Activated naive CD8-positive, alpha-beta T cell treated with anti-CD3 and anti-CD28 coated beads for 36 hours (primary cell): ENCODE measurements at regions not wholly inside any gene's neighbourhood (a gene's known extent, or its start where the extent isn't known, plus 50 kb on each side); places are given as distances from the start of the nearest gene placed in this dataset.

Source experiments
- DNase-seq: peaks from one replicate; pipeline ENCODE4 v3.0.0; 2021
- H3K27ac Mint-ChIP-seq: one replicate; pipeline ENCODE4 v1.8.0; 2022; ENCODE audit warnings: mild to moderate bottlenecking, moderate library complexity, mixed read lengths
- H3K27me3 Mint-ChIP-seq: one replicate; pipeline ENCODE4 v1.8.0; 2022; ENCODE audit warnings: mild to moderate bottlenecking, mixed read lengths
- H3K36me3 Mint-ChIP-seq: one replicate; pipeline ENCODE4 v1.8.0; 2021; ENCODE audit warnings: mild to moderate bottlenecking, mixed read lengths
- H3K4me1 Mint-ChIP-seq: one replicate; pipeline ENCODE4 v1.8.0; 2021; ENCODE audit warnings: mixed read lengths
- H3K4me3 Mint-ChIP-seq: one replicate; pipeline ENCODE4 v1.8.0; 2022; ENCODE audit warnings: mild to moderate bottlenecking, moderate library complexity, mixed read lengths
- H3K9me3 Mint-ChIP-seq: one replicate; pipeline ENCODE4 v1.8.0; 2022; ENCODE audit warnings: mixed read lengths

- Mint-ChIP-seq H3K4me1 (peaks cover 2% of the 10 kb centered on the region), H3K9me3 (peaks cover 1% of the 10 kb centered on the region), H3K27me3 (peaks cover 22% of the 10 kb centered on the region), H3K27ac (no peak overlapping the region), H3K4me3 (no peak overlapping the region), H3K36me3 (no peaks in the 10 kb centered on the region)
- DNase-seq = no peak
Observed at GRCh38 chr20:39829661-39830060, 859.4 kb downstream of the MAFB start.

- Mint-ChIP-seq H3K4me3 (no peak overlapping the region), H3K27ac (no peak overlapping the region), H3K27me3 (peaks cover 22% of the 10 kb centered on the region), H3K9me3 (no peaks in the 10 kb centered on the region), H3K4me1 (peaks cover 2% of the 10 kb centered on the region), H3K36me3 (no peaks in the 10 kb centered on the region)
- DNase-seq = no peak
Observed at GRCh38 chr20:39829256-39829655, 859.8 kb downstream of the MAFB start.

GRCh38 chr20:39825950-39826349 lies 863.1 kb downstream of the MAFB start:
- peaks cover 15% of the 10 kb centered on the region for H3K27me3 Mint-ChIP-seq
- H3K4me3 Mint-ChIP-seq = no peak overlapping the region
- no peaks in the 10 kb centered on the region for H3K9me3 Mint-ChIP-seq
- peaks cover 2% of the 10 kb centered on the region for H3K4me1 Mint-ChIP-seq
- no peak overlapping the region for H3K27ac Mint-ChIP-seq
- no peaks in the 10 kb centered on the region for H3K36me3 Mint-ChIP-seq
- no peak for DNase-seq

GRCh38 chr20:39825524-39825923 lies 863.4 kb downstream of the DHX35 start:
- H3K4me1 Mint-ChIP-seq = peaks cover 2% of the 10 kb centered on the region
- no peaks in the 10 kb centered on the region for H3K9me3 Mint-ChIP-seq
- H3K27ac Mint-ChIP-seq = no peak overlapping the region
- DNase-seq = no peak
- H3K36me3 Mint-ChIP-seq = no peaks in the 10 kb centered on the region
- no peak overlapping the region for H3K4me3 Mint-ChIP-seq
- peaks cover 15% of the 10 kb centered on the region for H3K27me3 Mint-ChIP-seq

- H3K9me3 Mint-ChIP-seq = no peaks in the 10 kb centered on the region
- H3K27me3 Mint-ChIP-seq = peaks cover 16% of the 10 kb centered on the region
- no peak for DNase-seq
- H3K4me1 Mint-ChIP-seq = no peaks in the 10 kb centered on the region
- no peak overlapping the region for H3K4me3 Mint-ChIP-seq
- H3K27ac Mint-ChIP-seq = no peak overlapping the region
- H3K36me3 Mint-ChIP-seq = no peaks in the 10 kb centered on the region
Observed at GRCh38 chr20:39823224-39823623, 861.1 kb downstream of the DHX35 start.

- Mint-ChIP-seq H3K27ac (no peak overlapping the region), H3K9me3 (no peaks in the 10 kb centered on the region), H3K4me1 (no peaks in the 10 kb centered on the region), H3K4me3 (no peak overlapping the region), H3K27me3 (peaks cover 12% of the 10 kb centered on the region), H3K36me3 (no peaks in the 10 kb centered on the region)
- DNase-seq = no peak
Observed at GRCh38 chr20:39822667-39823066, 860.5 kb downstream of the DHX35 start.

- no peak for DNase-seq
- Mint-ChIP-seq H3K27ac (no peak overlapping the region), H3K27me3 (no peaks in the 10 kb centered on the region), H3K9me3 (no peaks in the 10 kb centered on the region), H3K4me1 (no peaks in the 10 kb centered on the region), H3K4me3 (no peak overlapping the region), H3K36me3 (no peaks in the 10 kb centered on the region)
Observed at GRCh38 chr20:39813190-39813829, 851.2 kb downstream of the DHX35 start.

- H3K27me3 Mint-ChIP-seq = no peaks in the 10 kb centered on the region
- DNase-seq = no peak
- H3K4me3 Mint-ChIP-seq = no peak overlapping the region
- H3K9me3 Mint-ChIP-seq = no peaks in the 10 kb centered on the region
- H3K36me3 Mint-ChIP-seq = no peaks in the 10 kb centered on the region
- no peaks in the 10 kb centered on the region for H3K4me1 Mint-ChIP-seq
- H3K27ac Mint-ChIP-seq = no peak overlapping the region
Observed at GRCh38 chr20:39812116-39812515, 850.0 kb downstream of the DHX35 start.

- Mint-ChIP-seq H3K27ac (no peak overlapping the region), H3K9me3 (no peaks in the 10 kb centered on the region), H3K36me3 (no peaks in the 10 kb centered on the region), H3K27me3 (no peaks in the 10 kb centered on the region), H3K4me3 (no peak overlapping the region), H3K4me1 (no peaks in the 10 kb centered on the region)
- no peak for DNase-seq
Observed at GRCh38 chr20:39810309-39810708, 848.2 kb downstream of the DHX35 start.

- Mint-ChIP-seq H3K27me3 (no peaks in the 10 kb centered on the region), H3K27ac (no peak overlapping the region), H3K4me3 (no peak overlapping the region), H3K36me3 (no peaks in the 10 kb centered on the region), H3K9me3 (no peaks in the 10 kb centered on the region), H3K4me1 (no peaks in the 10 kb centered on the region)
- no peak for DNase-seq
Observed at GRCh38 chr20:39808613-39809012, 846.5 kb downstream of the DHX35 start.

- Mint-ChIP-seq H3K36me3 (no peaks in the 10 kb centered on the region), H3K9me3 (peaks cover 4% of the 10 kb centered on the region), H3K27ac (no peak overlapping the region), H3K4me3 (no peak overlapping the region), H3K4me1 (no peaks in the 10 kb centered on the region), H3K27me3 (no peaks in the 10 kb centered on the region)
- DNase-seq = no peak
Observed at GRCh38 chr20:39800548-39800947, 838.4 kb downstream of the DHX35 start.

- H3K4me3 Mint-ChIP-seq = no peak overlapping the region
- H3K27ac Mint-ChIP-seq = no peak overlapping the region
- no peaks in the 10 kb centered on the region for H3K27me3 Mint-ChIP-seq
- peaks cover 4% of the 10 kb centered on the region for H3K9me3 Mint-ChIP-seq
- DNase-seq = no peak
- H3K36me3 Mint-ChIP-seq = no peaks in the 10 kb centered on the region
- H3K4me1 Mint-ChIP-seq = no peaks in the 10 kb centered on the region
Observed at GRCh38 chr20:39800111-39800510, 838.0 kb downstream of the DHX35 start.

- Mint-ChIP-seq H3K9me3 (peaks cover 4% of the 10 kb centered on the region), H3K27me3 (no peaks in the 10 kb centered on the region), H3K27ac (no peak overlapping the region), H3K4me1 (no peaks in the 10 kb centered on the region), H3K4me3 (no peak overlapping the region), H3K36me3 (no peaks in the 10 kb centered on the region)
- no peak for DNase-seq
Observed at GRCh38 chr20:39799366-39799965, 837.3 kb downstream of the DHX35 start.

GRCh38 chr20:39795401-39796272 lies 833.5 kb downstream of the DHX35 start:
- peaks cover 3% of the 10 kb centered on the region for H3K27me3 Mint-ChIP-seq
- H3K4me1 Mint-ChIP-seq = no peaks in the 10 kb centered on the region
- H3K9me3 Mint-ChIP-seq = peaks cover 2% of the 10 kb centered on the region
- no peak for DNase-seq
- H3K27ac Mint-ChIP-seq = no peak overlapping the region
- no peak overlapping the region for H3K4me3 Mint-ChIP-seq
- no peaks in the 10 kb centered on the region for H3K36me3 Mint-ChIP-seq

GRCh38 chr20:39792334-39792733 lies 830.2 kb downstream of the DHX35 start:
- no peak for DNase-seq
- Mint-ChIP-seq H3K4me3 (no peak overlapping the region), H3K36me3 (no peaks in the 10 kb centered on the region), H3K27ac (no peak overlapping the region), H3K4me1 (no peaks in the 10 kb centered on the region), H3K27me3 (peaks cover 3% of the 10 kb centered on the region), H3K9me3 (no peaks in the 10 kb centered on the region)
